H1 (cell line): ENCODE measurements at regions not wholly inside any gene's neighbourhood (a gene's known extent, or its start where the extent isn't known, plus 50 kb on each side); places are given as distances from the start of the nearest gene placed in this dataset.

Experiments
- CTCF ChIA-PET: fragments of 300-600 bp; sonication (Branson Sonifier 250); formaldehyde crosslinking; loops from one replicate; lab custom pipeline; 2021; ENCODE audit not compliant: partially characterized antibody; lab: Charles Lee
- POLR2A ChIA-PET: fragments of 300-600 bp; sonication (Branson Sonifier 250); formaldehyde crosslinking; loops from one replicate; lab custom pipeline; 2021; ENCODE audit warnings: inconsistent platforms; ENCODE audit not compliant: partially characterized antibody; lab: Charles Lee
- DNase-seq, 2 experiments: peaks; one replicate each; pipeline versions ENCODE4 v3.0.0 to v3.0.0-alpha.2; 2010 to 2022; ENCODE audit warnings: low spot score in 2 of 2, low read depth in 1 of 2, mixed read lengths in 1 of 2
- FAIRE-seq: peaks from 2 replicates; lab custom pipeline; 2011; peaks lifted over from hg19 to GRCh38; lab: Jason Lieb, UNC
- H2AFZ ChIP-seq: 2 replicates; pipeline ENCODE4 v1.8.1; 2012; ENCODE audit warnings: low read length, inconsistent platforms
- H2AK5ac ChIP-seq: 2 replicates; pipeline ENCODE4 v1.6.1; 2013; ENCODE audit warnings: low read depth, low read length
- H2BK120ac ChIP-seq: replicated peaks from 2 replicates; pipeline ENCODE3; 2013; ENCODE audit warnings: low read depth, low read length, inconsistent platforms
- H2BK12ac ChIP-seq: 2 replicates; pipeline ENCODE4 v1.6.1; 2013; ENCODE audit warnings: low read depth, low read length
- H2BK15ac ChIP-seq: 2 replicates; pipeline ENCODE4 v1.6.1; 2013; ENCODE audit warnings: low read length
- H2BK20ac ChIP-seq: 2 replicates; pipeline ENCODE4 v1.6.1; 2013; ENCODE audit warnings: low read length
- H2BK5ac ChIP-seq: 2 replicates; pipeline ENCODE4 v1.6.1; 2013; ENCODE audit warnings: low read depth, low read length
- H3K14ac ChIP-seq: 2 replicates; pipeline ENCODE4 v1.6.1; 2013; ENCODE audit warnings: inconsistent platforms; ENCODE audit not compliant: insufficient read length
- H3K18ac ChIP-seq: 2 replicates; pipeline ENCODE4 v1.6.1; 2013; ENCODE audit warnings: low read length; ENCODE audit errors: extremely low read depth
- H3K23ac ChIP-seq: 2 replicates; pipeline ENCODE4 v1.6.1; 2013; ENCODE audit warnings: inconsistent platforms; ENCODE audit not compliant: insufficient read length
- H3K23me2 ChIP-seq: 2 replicates; pipeline ENCODE4 v1.6.1; 2013; ENCODE audit warnings: low read depth, low read length
- H3K27ac ChIP-seq: 2 replicates; pipeline ENCODE4 v1.6.1; 2011; ENCODE audit warnings: low read depth, low read length, inconsistent platforms
- H3K27me3 ChIP-seq, 4 experiments: replicated peaks in 1 of 4; 1 replicate in 1 of 4; 2 replicates in 3 of 4; pipeline versions ENCODE4 v1.6.1 to v1.8.1; 2011 to 2013; ENCODE audit warnings: low read length in 3 of 4, mild to moderate bottlenecking in 3 of 4, inconsistent platforms in 2 of 4, mixed read lengths in 2 of 4, moderate library complexity in 1 of 4; ENCODE audit not compliant: control insufficient read depth in 3 of 4, insufficient read depth in 3 of 4; ENCODE audit errors: extremely low read depth in 1 of 4
- H3K36me3 ChIP-seq, 4 experiments: 2 replicates each; pipeline versions ENCODE4 v1.6.1 to v1.8.1; 2011 to 2013; ENCODE audit warnings: mild to moderate bottlenecking in 4 of 4, low read length in 3 of 4, moderate library complexity in 2 of 4, control low read depth in 1 of 4, inconsistent platforms in 1 of 4; ENCODE audit not compliant: insufficient read depth in 4 of 4, control insufficient read depth in 2 of 4
- H3K4ac ChIP-seq: replicated peaks from 2 replicates; pipeline ENCODE3; 2013; ENCODE audit warnings: low read length, low read depth, mixed read lengths, inconsistent platforms; ENCODE audit not compliant: insufficient read length
- H3K4me1 ChIP-seq, 4 experiments: replicated peaks in 1 of 4; 1 replicate in 1 of 4; 2 replicates in 3 of 4; pipeline versions ENCODE4 v1.6.1 to v1.8.1; 2011 to 2013; ENCODE audit warnings: low read length in 3 of 4, inconsistent platforms in 2 of 4, mixed read lengths in 1 of 4; ENCODE audit not compliant: insufficient read depth in 4 of 4, control insufficient read depth in 3 of 4
- H3K4me2 ChIP-seq, 2 experiments: 2 replicates each; pipeline versions ENCODE4 v1.6.1 to v1.8.1; 2011 to 2013; ENCODE audit warnings: low read depth in 2 of 2, low read length in 2 of 2, control low read depth in 1 of 2, inconsistent platforms in 1 of 2, mild to moderate bottlenecking in 1 of 2; ENCODE audit not compliant: insufficient read depth in 1 of 2
- H3K4me3 ChIP-seq, 4 experiments: fragments of 200-600, 300-600 bp in 1 of 4; sonication (generic), shearing (Covaris generic), sonication (Bioruptor Twin) in 1 of 4; 2 replicates each; pipeline versions ENCODE4 v1.5.1 to v1.8.1; 2011 to 2016; ENCODE audit warnings: low read length in 4 of 4, low read depth in 3 of 4, control low read depth in 2 of 4, inconsistent platforms in 2 of 4, mild to moderate bottlenecking in 2 of 4, mixed read lengths in 1 of 4, moderate library complexity in 1 of 4; ENCODE audit not compliant: insufficient read depth in 2 of 4; ENCODE audit errors: extremely low read depth in 1 of 4
- H3K56ac ChIP-seq: replicated peaks from 2 replicates; pipeline ENCODE3; 2013; ENCODE audit warnings: low read depth, mild to moderate bottlenecking, mixed read lengths, low read length, inconsistent platforms; ENCODE audit not compliant: insufficient read length
- H3K79me1 ChIP-seq: 2 replicates; pipeline ENCODE4 v1.6.1; 2013; ENCODE audit warnings: low read depth, low read length, control low read depth
- H3K79me2 ChIP-seq, 2 experiments: 2 replicates each; pipeline versions ENCODE4 v1.6.1 to v1.8.1; 2012 to 2013; ENCODE audit warnings: low read length in 2 of 2, mild to moderate bottlenecking in 2 of 2, inconsistent platforms in 1 of 2; ENCODE audit not compliant: insufficient read depth in 2 of 2, control insufficient read depth in 1 of 2
- H3K9ac ChIP-seq, 4 experiments: replicated peaks in 1 of 4; 1 replicate in 1 of 4; 2 replicates in 3 of 4; pipeline versions ENCODE4 v1.6.1 to v1.8.1; 2011 to 2013; ENCODE audit warnings: low read depth in 3 of 4, low read length in 3 of 4, control low read depth in 2 of 4, mild to moderate bottlenecking in 2 of 4, moderate library complexity in 2 of 4, inconsistent platforms in 1 of 4; ENCODE audit errors: extremely low read depth in 1 of 4
- H3K9me3 ChIP-seq, 2 experiments: 2 replicates each; pipeline versions ENCODE4 v1.6.1 to v1.8.1; 2012 to 2013; ENCODE audit warnings: mild to moderate bottlenecking in 2 of 2, moderate library complexity in 2 of 2, control low read depth in 1 of 2, inconsistent platforms in 1 of 2, low read depth in 1 of 2, low read length in 1 of 2, mixed read lengths in 1 of 2; ENCODE audit not compliant: insufficient read depth in 2 of 2
- H4K20me1 ChIP-seq, 2 experiments: replicated peaks in 1 of 2; 2 replicates each; pipeline versions ENCODE3 to v1.8.1; 2011 to 2013; ENCODE audit warnings: inconsistent platforms in 2 of 2, low read length in 2 of 2, mild to moderate bottlenecking in 1 of 2; ENCODE audit not compliant: insufficient read depth in 2 of 2, control insufficient read depth in 1 of 2
- H4K5ac ChIP-seq: 2 replicates; pipeline ENCODE4 v1.6.1; 2013; ENCODE audit warnings: low read length, low read depth, mixed read lengths, inconsistent platforms; ENCODE audit not compliant: insufficient read length
- H4K8ac ChIP-seq: 2 replicates; pipeline ENCODE4 v1.8.0; 2013; ENCODE audit warnings: mild to moderate bottlenecking, moderate library complexity, low read length, inconsistent platforms; ENCODE audit not compliant: insufficient read depth; ENCODE audit errors: extremely low read depth
- H4K91ac ChIP-seq: replicated peaks from 2 replicates; pipeline ENCODE3; 2013; ENCODE audit warnings: low read length, mixed read lengths, inconsistent platforms; ENCODE audit not compliant: insufficient read length
- CBX8 ChIP-seq: fragments of 300-800, 300-1000 bp; sonication (generic); IDR thresholded peaks from 2 replicates; pipeline ENCODE4 v1.7.1; 2016; ENCODE audit warnings: low read depth, low read length, borderline replicate concordance
- CEBPB ChIP-seq: IDR thresholded peaks from 2 replicates; pipeline ENCODE4 v1.6.1; 2012; ENCODE audit warnings: low read depth, low read length
- CTCF ChIP-seq, 3 experiments: IDR thresholded peaks; 1 replicate in 2 of 3; 2 replicates in 1 of 3; pipeline versions ENCODE4 v1.5.1 to v1.6.1; 2011; ENCODE audit warnings: low read length in 3 of 3, mild to moderate bottlenecking in 3 of 3, inconsistent platforms in 2 of 3, low read depth in 1 of 3, moderate library complexity in 1 of 3; ENCODE audit not compliant: insufficient read depth in 1 of 3; ENCODE audit errors: control extremely low read depth in 1 of 3
- KDM4A ChIP-seq: IDR thresholded peaks from one replicate; pipeline ENCODE4 v1.7.1; 2012; ENCODE audit warnings: low read depth, mild to moderate bottlenecking, moderate library complexity, low read length, inconsistent platforms; ENCODE audit not compliant: severe bottlenecking
- RNF2 ChIP-seq: fragments of 200-900, 300-1000 bp; sonication (generic); IDR thresholded peaks from 2 replicates; pipeline ENCODE4 v1.7.1; 2016; ENCODE audit warnings: borderline replicate concordance, low read depth, mild to moderate bottlenecking, antibody characterized with exemption, low read length; ENCODE audit not compliant: poor library complexity, severe bottlenecking; ENCODE audit errors: missing control alignments
- TAF1 ChIP-seq: IDR thresholded peaks from 2 replicates; pipeline ENCODE4 v1.6.1; 2011; ENCODE audit warnings: mild to moderate bottlenecking, low read depth, low read length
- WGBS, 2 experiments: shearing (Covaris generic) in 1 of 2; methylation state at CpG; one replicate each; pipeline versions ENCODE4 v1.1.6 to v1.1.7; 2013 to 2015; ENCODE audit warnings: low lambda C conversion rate in 2 of 2, mixed read lengths in 2 of 2, inconsistent platforms in 1 of 2, low coverage in 1 of 2, missing lambda C conversion rate in 1 of 2; ENCODE audit not compliant: insufficient replicate concordance in 2 of 2, insufficient coverage in 1 of 2, insufficient read length in 1 of 2; ENCODE audit errors: extremely low coverage in 1 of 2, missing lambda C conversion rate in 1 of 2; 5-methylcytosine and 5-hydroxymethylcytosine counted together

GRCh38 chr13:79812070-79812850 lies 331.3 kb downstream of the NDFIP2 start:
- Histone ChIP-seq H4K8ac (no peak overlapping the region), H3K4me2 (no peak overlapping the region), H3K4me3 (no peak overlapping the region), H4K91ac (no peak overlapping the region), H3K9ac (no peak overlapping the region), H2BK5ac (no peak overlapping the region), H3K14ac (no peak overlapping the region), H3K79me2 (no peaks in the 10 kb centered on the region), H3K56ac (no peak overlapping the region), H3K27ac (no peak overlapping the region), H2AFZ (0 out of 2 replicates have a peak overlapping the region, but pooled peaks have one; percentile 48), H3K79me1 (no peaks in the 10 kb centered on the region), H3K23ac (no peak overlapping the region), H3K18ac (no peak overlapping the region), H4K5ac (no peak overlapping the region), H3K9me3 (no peaks in the 10 kb centered on the region), H2BK120ac (no peak overlapping the region), H3K27me3 (no peaks in the 10 kb centered on the region), H4K20me1 (no peaks in the 10 kb centered on the region), H3K23me2 (no peaks in the 10 kb centered on the region), H3K4me1 (peaks cover 0 to 11% (median 5%) of the 10 kb centered on the region in 4 experiments; a peak in 3 of 7 replicates), H3K4ac (no peak overlapping the region), H2BK15ac (no peak overlapping the region), H2BK20ac (no peak overlapping the region), H2AK5ac (no peak overlapping the region), H3K36me3 (no peaks in the 10 kb centered on the region), H2BK12ac (no peak overlapping the region; the same call in 1 of the 2 replicates)
- no peak for DNase-seq
- TF ChIP-seq CTCF (IDR thresholded peaks at IDR 0.05; ENCODE audit: control extremely low read depth in 1 of 3, insufficient read depth in 1 of 3, low read depth in 1 of 3, low read length in 3 of 3) (no peak), CBX8 (no peak), RNF2 (no peak), TAF1 (no peak), CEBPB (no peak), KDM4A (no peak)
- ChIA-PET POLR2A (interaction anchor here (0.7 kb wide), 1 partner anchor 1541 kb away, joined by 3 read pairs; no protein-coding TSS in a partner anchor), CTCF (no interaction called here)
- 89% methylated on average over 2 of the region's 2 CpGs; no CpG with 5 or more reads in 1 of the 2 experiments for WGBS, 2 experiments
- no peak for FAIRE-seq
